Body of pancreas (tissue), 4 donors: ENCODE measurements at regions not wholly inside any gene's neighbourhood (a gene's known extent, or its start where the extent isn't known, plus 50 kb on each side); places are given as distances from the start of the nearest gene placed in this dataset.

ENCODE experiments used
- POLR2A ChIP-seq, 3 donors: fragments of 450-650 bp; IDR thresholded peaks; one replicate each; pipeline ENCODE4 v1.6.1; 2016; ENCODE audit warnings: antibody characterized with exemption in 3 of 3, mild to moderate bottlenecking in 2 of 3
- TF ChIP-seq, protein P1 (sequence below), 7 experiments: fragments of 450-650 bp in 4 of 7; fragments of 200-600 bp in 3 of 7; sonication (generic) in 3 of 7; IDR thresholded peaks; one replicate each; pipeline ENCODE4 v1.5.1; 2016 to 2019; ENCODE audit warnings: antibody characterized with exemption in 7 of 7

DNA sequence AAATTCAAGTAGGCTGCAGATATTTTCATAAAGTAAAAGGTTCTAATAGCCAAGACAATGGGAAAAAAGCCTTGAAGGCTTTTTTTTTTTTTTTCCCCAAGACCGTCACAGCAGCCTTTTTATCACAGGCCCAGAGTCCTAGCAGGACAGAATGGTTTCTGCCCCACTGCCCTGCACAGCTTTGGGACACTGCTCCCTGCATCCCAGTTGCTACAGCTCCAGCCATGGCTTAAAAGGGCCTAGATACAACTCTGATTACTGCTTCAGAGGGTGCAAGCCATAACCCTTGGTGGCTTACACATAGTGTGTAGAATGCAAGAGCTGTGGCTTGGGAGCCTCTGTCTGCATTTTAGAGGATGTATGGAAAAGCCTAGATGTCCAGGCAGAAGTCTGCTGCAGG, 1362.8 kb downstream of the SLITRK5 start:
- TF ChIP-seq, protein P1, sequence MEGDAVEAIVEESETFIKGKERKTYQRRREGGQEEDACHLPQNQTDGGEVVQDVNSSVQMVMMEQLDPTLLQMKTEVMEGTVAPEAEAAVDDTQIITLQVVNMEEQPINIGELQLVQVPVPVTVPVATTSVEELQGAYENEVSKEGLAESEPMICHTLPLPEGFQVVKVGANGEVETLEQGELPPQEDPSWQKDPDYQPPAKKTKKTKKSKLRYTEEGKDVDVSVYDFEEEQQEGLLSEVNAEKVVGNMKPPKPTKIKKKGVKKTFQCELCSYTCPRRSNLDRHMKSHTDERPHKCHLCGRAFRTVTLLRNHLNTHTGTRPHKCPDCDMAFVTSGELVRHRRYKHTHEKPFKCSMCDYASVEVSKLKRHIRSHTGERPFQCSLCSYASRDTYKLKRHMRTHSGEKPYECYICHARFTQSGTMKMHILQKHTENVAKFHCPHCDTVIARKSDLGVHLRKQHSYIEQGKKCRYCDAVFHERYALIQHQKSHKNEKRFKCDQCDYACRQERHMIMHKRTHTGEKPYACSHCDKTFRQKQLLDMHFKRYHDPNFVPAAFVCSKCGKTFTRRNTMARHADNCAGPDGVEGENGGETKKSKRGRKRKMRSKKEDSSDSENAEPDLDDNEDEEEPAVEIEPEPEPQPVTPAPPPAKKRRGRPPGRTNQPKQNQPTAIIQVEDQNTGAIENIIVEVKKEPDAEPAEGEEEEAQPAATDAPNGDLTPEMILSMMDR (IDR thresholded peaks at IDR 0.05) = no peak
- no peak for TF ChIP-seq POLR2A (IDR thresholded peaks at IDR 0.05)
